HG03095 (cell line): ENCODE measurements at regions not wholly inside any gene's neighbourhood (a gene's known extent, or its start where the extent isn't known, plus 50 kb on each side); places are given as distances from the start of the nearest gene placed in this dataset.

Source experiments
- ATAC-seq: cut with Tn5 transposase; IDR thresholded peaks from one replicate; pipeline ENCODE4 v1.9.1; 2021; ENCODE audit warnings: moderate library complexity; ENCODE audit not compliant: unreplicated experiment

GRCh38 chr14:87073880-87074570, 919.0 kb downstream of the GALC start:
- no peak for ATAC-seq

- ATAC-seq: no peak
Observed at GRCh38 chr14:87067591-87067990, 925.4 kb downstream of the GALC start.

DNA sequence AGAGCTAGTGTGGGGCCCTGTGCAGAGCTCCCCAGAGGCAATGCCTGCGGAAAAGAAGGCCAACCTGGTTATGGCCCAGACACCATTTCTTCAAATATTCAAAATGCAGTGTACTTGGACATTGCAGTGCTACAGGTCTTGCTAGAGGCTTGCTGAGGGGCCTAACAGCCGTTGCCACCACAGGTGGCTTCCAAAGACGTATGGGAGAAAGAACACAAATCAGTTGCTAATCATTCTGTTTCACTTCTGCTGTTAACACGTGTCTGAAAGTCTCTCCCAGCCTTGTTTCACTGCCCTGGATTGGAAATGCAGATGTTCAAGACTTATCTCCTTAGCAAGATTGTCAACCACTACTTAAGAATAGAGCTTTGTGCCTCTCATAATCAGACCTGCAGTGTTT, 925.9 kb downstream of the GALC start:
- no peak for ATAC-seq

- no peak for ATAC-seq
Observed at GRCh38 chr14:87066221-87066817, 926.7 kb downstream of the GALC start.

GRCh38 chr14:87065366-87065765, 927.6 kb downstream of the GALC start:
- no peak for ATAC-seq

- ATAC-seq: no peak
Observed at GRCh38 chr14:87063181-87063580, 929.8 kb downstream of the GALC start.

- ATAC-seq: no peak
Observed at GRCh38 chr14:87060405-87060804, 932.6 kb downstream of the GALC start.

- no peak for ATAC-seq
Observed at GRCh38 chr14:87059060-87059839, 933.7 kb downstream of the GALC start.

DNA sequence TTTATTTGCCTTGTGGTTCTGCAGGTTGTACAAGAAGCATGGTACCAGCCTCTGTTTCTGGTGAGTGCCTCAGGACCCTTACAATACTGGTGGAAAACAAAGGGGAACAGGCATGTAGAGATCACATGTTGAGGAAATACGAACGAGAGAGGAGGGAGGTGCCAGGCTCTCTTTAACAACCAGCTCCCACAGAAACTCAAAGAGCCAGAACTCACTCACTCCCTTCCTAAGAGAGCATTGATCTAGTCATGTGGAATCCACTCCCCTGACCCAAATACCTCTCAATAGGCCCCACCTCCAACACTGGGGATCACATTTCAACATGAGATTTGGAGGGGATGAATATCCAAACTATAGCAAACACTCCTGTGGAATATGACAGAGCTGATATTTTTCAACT, 938.0 kb downstream of the GALC start:
- ATAC-seq: no peak

- no peak for ATAC-seq
Observed at GRCh38 chr14:87052646-87053225, 940.2 kb downstream of the GALC start.

GRCh38 chr14:87050421-87050820, 942.6 kb downstream of the GALC start:
- ATAC-seq: no peak

DNA sequence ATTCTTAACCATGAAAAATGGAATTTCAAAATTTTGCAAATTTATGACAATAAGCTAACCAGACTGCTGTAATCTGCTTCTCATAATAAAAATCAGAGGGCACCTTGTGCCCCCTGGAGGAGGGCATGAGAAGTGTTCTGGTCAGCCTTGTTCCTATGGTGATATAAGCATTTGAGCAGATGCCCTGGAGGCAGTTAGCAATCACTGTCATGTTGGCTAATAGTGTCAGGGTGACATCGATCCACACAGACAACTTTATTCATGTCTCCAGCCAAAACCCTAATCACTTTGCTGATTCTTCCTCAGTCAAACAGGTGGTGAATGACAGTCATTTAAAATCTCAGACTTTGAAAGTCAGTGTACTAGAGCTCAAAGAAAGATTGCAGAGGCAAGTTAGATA, 943.0 kb downstream of the GALC start:
- no peak for ATAC-seq

DNA sequence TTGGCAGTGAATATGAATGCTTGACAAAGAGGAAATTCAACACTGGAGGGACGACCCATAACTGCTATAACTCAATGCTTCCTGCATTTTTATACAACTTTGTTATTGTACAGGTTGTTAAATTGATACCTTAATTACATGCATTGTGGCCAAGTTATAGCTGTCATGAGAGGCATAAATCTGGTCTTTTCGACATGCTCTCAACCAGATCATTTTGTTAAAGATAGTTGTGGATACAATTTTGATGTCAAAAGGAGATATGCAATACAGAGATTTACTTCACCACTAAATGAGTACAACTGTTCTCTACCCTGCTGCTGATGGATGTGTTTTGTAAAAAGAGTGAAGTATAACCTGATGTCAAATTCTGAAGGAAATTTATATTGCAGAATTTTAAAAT, 946.0 kb downstream of the GALC start:
- no peak for ATAC-seq

- no peak for ATAC-seq
Observed at GRCh38 chr14:87045956-87046355, 947.0 kb downstream of the GALC start.

- ATAC-seq: no peak
Observed at GRCh38 chr14:87045246-87045645, 947.7 kb downstream of the GALC start.

GRCh38 chr14:87044807-87045206, 948.2 kb downstream of the GALC start:
- no peak for ATAC-seq

- no peak for ATAC-seq
Observed at GRCh38 chr14:87043667-87044200, 949.2 kb downstream of the GALC start.

- no peak for ATAC-seq
Observed at GRCh38 chr14:87042354-87042753, 950.6 kb downstream of the GALC start.

DNA sequence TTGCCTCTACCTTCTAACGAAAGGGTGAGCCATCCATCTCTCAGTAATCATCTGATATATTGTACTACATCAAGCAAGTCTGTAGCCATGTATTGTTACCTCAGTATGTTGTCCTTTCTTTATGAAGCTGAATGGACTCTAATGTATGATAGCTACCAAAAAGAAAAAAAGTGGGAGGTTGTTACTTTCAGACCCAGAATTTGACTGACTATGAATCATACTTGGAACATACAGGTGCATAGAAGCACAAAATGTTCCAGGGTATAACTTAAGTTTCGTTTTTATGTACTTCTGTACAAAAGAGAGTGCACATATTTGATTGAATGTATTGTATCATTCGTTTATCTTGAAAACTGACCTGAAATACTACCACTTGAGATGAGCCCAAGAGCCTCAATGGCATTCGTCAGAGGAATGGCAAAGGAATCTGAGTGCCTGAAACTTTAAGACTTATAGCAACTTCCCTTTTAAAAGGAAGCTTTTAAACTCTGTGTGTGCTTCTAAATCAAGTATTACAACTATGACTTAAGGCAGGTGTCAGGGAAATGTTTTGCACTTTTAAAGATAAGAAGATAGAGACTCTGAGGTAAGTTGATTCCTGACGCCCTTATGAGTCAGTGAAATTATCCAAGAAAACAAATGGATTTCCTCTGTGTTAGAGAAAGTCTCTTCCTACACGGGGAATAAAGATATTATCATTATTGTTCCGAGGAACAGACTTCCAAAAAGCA, 951.5 kb downstream of the GALC start:
- ATAC-seq: no peak

DNA sequence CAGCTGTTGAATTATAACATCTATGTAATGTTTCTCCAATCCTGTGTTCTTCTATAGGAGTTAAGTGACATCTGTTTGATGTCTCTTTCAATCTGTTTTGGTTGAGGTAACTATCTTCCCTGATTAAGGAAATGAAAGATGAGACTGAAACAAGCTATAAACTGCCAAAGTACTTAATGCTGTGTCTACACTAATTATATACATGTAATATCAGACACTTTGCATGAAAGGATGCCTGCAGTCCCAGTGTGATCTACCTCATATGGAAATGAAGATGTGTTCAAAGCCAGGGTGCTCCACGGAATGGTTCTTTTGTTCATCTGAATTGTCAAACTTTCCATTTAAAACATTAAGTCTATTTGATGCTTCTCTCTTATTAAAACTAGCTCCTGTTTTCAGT, 958.3 kb downstream of the GALC start:
- no peak for ATAC-seq

DNA sequence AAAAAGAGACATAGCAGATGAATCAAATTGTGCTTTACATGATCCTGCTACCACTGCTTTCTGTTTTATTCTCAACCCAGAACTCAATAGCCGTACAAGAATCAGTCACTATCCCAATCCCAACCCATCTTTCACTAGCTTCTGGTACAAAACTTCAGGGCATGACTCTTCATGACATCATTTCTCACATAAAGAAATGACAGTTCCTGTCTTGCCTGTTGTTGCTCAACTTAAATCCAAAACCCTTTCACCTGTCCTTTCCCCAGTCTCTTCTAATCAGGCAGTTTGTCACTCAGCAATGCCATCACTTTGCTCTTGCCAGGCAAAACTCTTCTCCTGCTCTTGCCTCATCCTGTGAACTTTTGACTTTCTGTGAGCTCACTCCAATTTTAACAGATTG, 962.8 kb downstream of the GALC start:
- ATAC-seq: no peak
